Naive thymus-derived CD4-positive, alpha-beta T cell (primary cell): ENCODE measurements at regions not wholly inside any gene's neighbourhood (a gene's known extent, or its start where the extent isn't known, plus 50 kb on each side); places are given as distances from the start of the nearest gene placed in this dataset.

Source experiments
- ATAC-seq: fragments of 150-1000 bp; cut with Tn5 transposase; 2 replicates; pipeline ENCODE4 v1.10.0; 2021; ENCODE audit warnings: mild to moderate bottlenecking, moderate library complexity
- CTCF ChIA-PET: fragments of 350-600 bp; sonication (Branson Sonifier 250); formaldehyde crosslinking; loops from one replicate; lab custom pipeline; 2021; ENCODE audit warnings: antibody characterized with exemption; lab: Charles Lee
- POLR2A ChIA-PET: fragments of 350-600 bp; sonication (Branson Sonifier 250); formaldehyde crosslinking; loops from one replicate; lab custom pipeline; 2021; ENCODE audit warnings: antibody characterized with exemption, inconsistent platforms; lab: Charles Lee
- DNase-seq, 9 donors: peaks; one replicate each; pipeline versions ENCODE4 v3.0.0 to v3.0.0-alpha.2; 2020 to 2022; ENCODE audit warnings: mixed read lengths in 1 of 9
- H3K27ac ChIP-seq: one replicate; pipeline ENCODE4 v1.7.0; 2013; ENCODE audit warnings: mild to moderate bottlenecking, low read depth, low read length, moderate library complexity
- H3K27me3 ChIP-seq, 2 donors: one replicate each; pipeline ENCODE4 v1.7.0; 2013; ENCODE audit warnings: low read length in 2 of 2, mild to moderate bottlenecking in 2 of 2, moderate library complexity in 2 of 2; ENCODE audit not compliant: control insufficient read depth in 2 of 2, insufficient read depth in 2 of 2
- H3K36me3 ChIP-seq, 3 experiments: 1 replicate in 2 of 3; 2 replicates in 1 of 3; pipeline ENCODE4 v1.7.0; 2013; ENCODE audit warnings: low read length in 3 of 3, mild to moderate bottlenecking in 3 of 3, moderate library complexity in 1 of 3; ENCODE audit not compliant: insufficient read depth in 3 of 3, control insufficient read depth in 2 of 3
- H3K4me1 ChIP-seq, 2 donors: one replicate each; pipeline ENCODE4 v1.7.0; 2013; ENCODE audit warnings: low read length in 2 of 2, mild to moderate bottlenecking in 2 of 2, moderate library complexity in 1 of 2; ENCODE audit not compliant: control insufficient read depth in 2 of 2, insufficient read depth in 2 of 2
- H3K4me3 ChIP-seq: 2 replicates; pipeline ENCODE4 v1.7.0; 2013; ENCODE audit warnings: mild to moderate bottlenecking, low read length
- H3K9me3 ChIP-seq, 3 experiments: 1 replicate in 2 of 3; 2 replicates in 1 of 3; pipeline ENCODE4 v1.7.0; 2013; ENCODE audit warnings: low read length in 3 of 3; ENCODE audit not compliant: control insufficient read depth in 2 of 3
- H3K27ac Mint-ChIP-seq, 9 donors: one replicate each; pipeline ENCODE4 v1.8.0; 2020 to 2022; ENCODE audit warnings: mixed read lengths in 9 of 9, mild to moderate bottlenecking in 8 of 9, moderate library complexity in 5 of 9, inconsistent platforms in 2 of 9
- H3K27me3 Mint-ChIP-seq, 5 donors: one replicate each; pipeline ENCODE4 v1.8.0; 2021 to 2022; ENCODE audit warnings: mixed read lengths in 5 of 5, mild to moderate bottlenecking in 1 of 5
- H3K36me3 Mint-ChIP-seq, 5 donors: one replicate each; pipeline ENCODE4 v1.8.0; 2020 to 2022; ENCODE audit warnings: mixed read lengths in 5 of 5, mild to moderate bottlenecking in 3 of 5, inconsistent platforms in 1 of 5
- H3K4me1 Mint-ChIP-seq, 7 donors: one replicate each; pipeline ENCODE4 v1.8.0; 2020 to 2022; ENCODE audit warnings: mixed read lengths in 7 of 7, mild to moderate bottlenecking in 3 of 7, inconsistent platforms in 1 of 7
- H3K4me3 Mint-ChIP-seq, 10 donors: one replicate each; pipeline ENCODE4 v1.8.0; 2020 to 2022; ENCODE audit warnings: mild to moderate bottlenecking in 10 of 10, mixed read lengths in 10 of 10, moderate library complexity in 6 of 10, inconsistent platforms in 2 of 10
- H3K9me3 Mint-ChIP-seq, 11 donors: one replicate each; pipeline ENCODE4 v1.8.0; 2020 to 2022; ENCODE audit warnings: mixed read lengths in 11 of 11, mild to moderate bottlenecking in 4 of 11, inconsistent platforms in 1 of 11, moderate library complexity in 1 of 11
- intact Hi-C, 2 donors: fragments of 100-400 bp; cut with micrococcal nuclease; formaldehyde crosslinking; loops; one replicate each; pipeline ENCODE4 v1.15.1; 2023

- peaks cover 19 to 69% (median 38%) of the 10 kb centered on the region in 7 donors for H3K4me1 Mint-ChIP-seq
- H3K27ac ChIP-seq = no peak overlapping the region
- peaks cover 0 to 12% (median 0%) of the 10 kb centered on the region in 11 donors for H3K9me3 Mint-ChIP-seq
Measured at GRCh38 chr3:106333911-106334618, 465.3 kb upstream of the CBLB start.

GRCh38 chr3:106336619-106337018 lies 467.8 kb upstream of the CBLB start:
- CTCF ChIA-PET = no interaction called here
- POLR2A ChIA-PET = no interaction called here
- H3K27ac Mint-ChIP-seq = peak overlapping the region in 2 of 9 donors; percentile 2 to 56

More at GRCh38 chr3:106333911-106334618, 465.3 kb upstream of the CBLB start:
- Mint-ChIP-seq H3K36me3 (peaks cover 0 to 16% (median 0%) of the 10 kb centered on the region in 5 donors), H3K27me3 (no peaks in the 10 kb centered on the region), H3K27ac (peak overlapping the region in 3 of 9 donors; percentile 47 to 86 (median 62)), H3K4me3 (peak overlapping the region in 1 of 10 donors; percentile 73)
- Histone ChIP-seq H3K36me3 (no peaks in the 10 kb centered on the region), H3K4me3 (no peak overlapping the region), H3K4me1 (peaks cover 0 to 47% of the 10 kb centered on the region in 2 donors), H3K9me3 (no peaks in the 10 kb centered on the region), H3K27me3 (no peaks in the 10 kb centered on the region)
- ChIA-PET CTCF (interaction anchor here (0.6 kb wide), 1 partner anchor 127 kb away, joined by 3 read pairs; no protein-coding TSS in a partner anchor), POLR2A (no interaction called here)
- peak; percentile 47 for ATAC-seq
- peak in 1 of 9 donors; percentile 45 for DNase-seq
- intact Hi-C loops = loop anchor here (2.0 to 10.0 kb wide), 9 partner anchors 31 to 967 kb away; partner anchors contain the start of genes ALCAM (in 1 of the 2) and CBLB (in 1 of the 2)

GRCh38 chr3:106337116-106337515 lies 468.3 kb upstream of the CBLB start:
- Mint-ChIP-seq H3K4me3 (no peak overlapping the region), H3K27me3 (no peaks in the 10 kb centered on the region), H3K4me1 (peaks cover 19 to 60% (median 39%) of the 10 kb centered on the region in 7 donors), H3K9me3 (peaks cover 0 to 14% (median 0%) of the 10 kb centered on the region in 11 donors), H3K27ac (no peak overlapping the region), H3K36me3 (peaks cover 0 to 13% (median 0%) of the 10 kb centered on the region in 5 donors)
- Histone ChIP-seq H3K36me3 (no peaks in the 10 kb centered on the region), H3K4me3 (no peak overlapping the region), H3K27ac (no peak overlapping the region), H3K4me1 (peaks cover 0 to 54% of the 10 kb centered on the region in 2 donors), H3K27me3 (no peaks in the 10 kb centered on the region), H3K9me3 (no peaks in the 10 kb centered on the region)
- intact Hi-C loops = loop anchor here in 1 of 2 donors (10.0 kb wide), 3 partner anchors 122 to 502 kb away; no protein-coding TSS in a partner anchor
- DNase-seq (no peak), ATAC-seq (no peak)
- POLR2A ChIA-PET = no interaction called here
- CTCF ChIA-PET = no interaction called here

More at GRCh38 chr3:106336619-106337018, 467.8 kb upstream of the CBLB start:
- Histone ChIP-seq H3K4me1 (peaks cover 0 to 54% of the 10 kb centered on the region in 2 donors), H3K27me3 (no peaks in the 10 kb centered on the region), H3K4me3 (no peak overlapping the region), H3K27ac (no peak overlapping the region), H3K36me3 (no peaks in the 10 kb centered on the region), H3K9me3 (no peaks in the 10 kb centered on the region)
- no peak for DNase-seq
- Mint-ChIP-seq H3K4me1 (peaks cover 19 to 65% (median 39%) of the 10 kb centered on the region in 7 donors), H3K36me3 (peaks cover 0 to 13% (median 0%) of the 10 kb centered on the region in 5 donors), H3K27me3 (no peaks in the 10 kb centered on the region), H3K9me3 (peaks cover 0 to 14% (median 0%) of the 10 kb centered on the region in 11 donors), H3K4me3 (peak overlapping the region in 1 of 10 donors; percentile 34)
- ATAC-seq = no peak
- intact Hi-C loops = loop anchor here in 1 of 2 donors (10.0 kb wide), 3 partner anchors 122 to 502 kb away; no protein-coding TSS in a partner anchor

- intact Hi-C loops = loop anchor here in 1 of 2 donors (10.0 kb wide), 3 partner anchors 124 to 504 kb away; no protein-coding TSS in a partner anchor
- CTCF ChIA-PET = no interaction called here
- peaks cover 0 to 53% of the 10 kb centered on the region in 2 donors for H3K4me1 ChIP-seq
- Mint-ChIP-seq H3K4me1 (peaks cover 19 to 47% (median 39%) of the 10 kb centered on the region in 7 donors), H3K27me3 (no peaks in the 10 kb centered on the region), H3K27ac (peak overlapping the region in 2 of 9 donors; percentile 23 to 30), H3K9me3 (peaks cover 0 to 14% (median 0%) of the 10 kb centered on the region in 11 donors), H3K4me3 (peak overlapping the region in 4 of 10 donors; percentile 6 to 56 (median 36)), H3K36me3 (peaks cover 0 to 13% (median 0%) of the 10 kb centered on the region in 5 donors)
- H3K27me3 ChIP-seq = no peaks in the 10 kb centered on the region
- H3K36me3 ChIP-seq = no peaks in the 10 kb centered on the region
- DNase-seq = peak in 1 of 9 donors; percentile 14
- H3K9me3 ChIP-seq = no peaks in the 10 kb centered on the region
- ATAC-seq = peak; percentile 59
- POLR2A ChIA-PET = no interaction called here
- no peak overlapping the region for H3K4me3 ChIP-seq
- H3K27ac ChIP-seq = no peak overlapping the region
Measured at GRCh38 chr3:106338582-106339214, 469.9 kb upstream of the CBLB start.

GRCh38 chr3:106339551-106339950 lies 470.7 kb upstream of the CBLB start:
- H3K27ac ChIP-seq = no peak overlapping the region
- ChIA-PET POLR2A (no interaction called here), CTCF (no interaction called here)
- no peak for DNase-seq
- H3K4me1 Mint-ChIP-seq = peaks cover 13 to 39% (median 37%) of the 10 kb centered on the region in 7 donors
- H3K4me1 ChIP-seq = peaks cover 0 to 45% of the 10 kb centered on the region in 2 donors
- no peak for ATAC-seq
- no peaks in the 10 kb centered on the region for H3K36me3 ChIP-seq
- no peaks in the 10 kb centered on the region for H3K27me3 ChIP-seq
- no peaks in the 10 kb centered on the region for H3K9me3 ChIP-seq
- peak overlapping the region in 1 of 10 donors; percentile 36 for H3K4me3 Mint-ChIP-seq
- H3K9me3 Mint-ChIP-seq = peaks cover 0 to 12% (median 0%) of the 10 kb centered on the region in 11 donors
- H3K4me3 ChIP-seq = no peak overlapping the region
- peaks cover 0 to 10% (median 0%) of the 10 kb centered on the region in 5 donors for H3K36me3 Mint-ChIP-seq
- H3K27me3 Mint-ChIP-seq = no peaks in the 10 kb centered on the region
- H3K27ac Mint-ChIP-seq = peak overlapping the region in 1 of 9 donors; percentile 16
- intact Hi-C loops = loop anchor here in 1 of 2 donors (10.0 kb wide), 3 partner anchors 125 to 505 kb away; no protein-coding TSS in a partner anchor

GRCh38 chr3:106341087-106341486 lies 472.3 kb upstream of the CBLB start:
- Mint-ChIP-seq H3K4me3 (no peak overlapping the region), H3K9me3 (peaks cover 0 to 15% (median 0%) of the 10 kb centered on the region in 11 donors), H3K27me3 (no peaks in the 10 kb centered on the region), H3K27ac (no peak overlapping the region), H3K36me3 (peaks cover 0 to 9% (median 0%) of the 10 kb centered on the region in 5 donors), H3K4me1 (peaks cover 10 to 30% (median 25%) of the 10 kb centered on the region in 7 donors)
- ChIA-PET POLR2A (no interaction called here), CTCF (no interaction called here)
- Histone ChIP-seq H3K27me3 (no peaks in the 10 kb centered on the region), H3K36me3 (no peaks in the 10 kb centered on the region), H3K4me1 (peaks cover 0 to 30% of the 10 kb centered on the region in 2 donors), H3K9me3 (no peaks in the 10 kb centered on the region), H3K27ac (no peak overlapping the region), H3K4me3 (no peak overlapping the region)
- ATAC-seq (no peak), DNase-seq (no peak)
- intact Hi-C loops = no loop called here
